ENCODE measurements at regions not wholly inside any gene's neighbourhood (a gene's known extent, or its start where the extent isn't known, plus 50 kb on each side); places are given as distances from the start of the nearest gene placed in this dataset.

DNA sequence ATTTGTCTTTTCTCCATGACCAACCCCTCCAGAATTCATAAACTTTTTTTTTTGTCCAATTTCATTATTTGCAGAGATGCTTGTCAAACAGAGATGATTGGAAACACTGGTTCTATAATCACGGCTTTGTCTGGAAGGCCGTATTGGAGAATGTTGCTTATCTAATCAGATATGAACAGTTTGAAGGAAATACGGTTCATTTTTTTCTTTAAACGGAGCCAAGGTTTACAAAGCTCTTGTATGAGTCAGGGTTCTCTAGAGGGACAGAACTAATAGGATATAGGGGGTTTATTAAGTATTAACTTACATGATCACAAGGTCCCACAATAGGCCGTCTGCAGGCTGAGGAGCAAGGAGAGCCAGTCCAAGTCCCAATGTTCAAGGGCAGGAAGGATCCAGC, 1415.8 kb downstream of the C4orf33 start:
- H2AFZ ChIP-seq (ENCODE audit: low read depth), result no peak overlapping the region
- no peaks in the 10 kb centered on the region for H3K4me1 ChIP-seq (ENCODE audit: low read depth, poor library complexity, severe bottlenecking)
- no peaks in the 10 kb centered on the region for H4K20me1 ChIP-seq (ENCODE audit: insufficient read depth)
- no peak overlapping the region for H3K4me3 ChIP-seq (IDR thresholded peaks at IDR 0.05; ENCODE audit: insufficient read depth, low read depth, low read length)
- H3K79me2 ChIP-seq (ENCODE audit: insufficient read depth, low read depth), result no peaks in the 10 kb centered on the region
- H3K27me3 ChIP-seq (ENCODE audit: insufficient read depth, low read depth), result no peaks in the 10 kb centered on the region
- no peaks in the 10 kb centered on the region for H3K36me3 ChIP-seq (ENCODE audit: insufficient read depth)
- no peak overlapping the region for H3K9ac ChIP-seq
- TF ChIP-seq CTCF (conservative IDR thresholded peaks at IDR 0.05; ENCODE audit: low read depth, low read length), result no peak
- no peak overlapping the region for H3K4me2 ChIP-seq
- no peak overlapping the region for H3K27ac ChIP-seq

DNA sequence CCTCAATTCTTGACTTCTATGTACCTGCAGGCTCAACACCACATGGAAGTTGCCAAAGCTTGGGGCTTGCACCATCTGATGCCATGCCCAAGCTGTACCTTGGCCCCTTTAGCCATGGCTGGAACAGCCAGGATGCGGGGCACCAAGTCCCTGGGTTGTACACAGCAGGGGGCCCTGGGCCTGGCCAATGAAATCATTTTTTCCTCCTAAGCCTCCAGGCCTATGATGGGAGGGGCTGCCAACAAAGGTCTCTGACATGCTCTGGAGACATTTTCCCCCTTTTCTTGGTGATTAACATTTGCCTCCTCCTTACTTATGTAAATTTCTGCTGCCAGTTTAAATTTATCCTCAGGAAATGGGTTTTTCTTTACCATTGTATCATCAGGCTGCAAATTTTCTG, 1428.1 kb downstream of the C4orf33 start:
- H3K79me2 ChIP-seq (ENCODE audit: insufficient read depth, low read depth), result no peaks in the 10 kb centered on the region
- H3K4me3 ChIP-seq (IDR thresholded peaks at IDR 0.05; ENCODE audit: insufficient read depth, low read depth, low read length), result no peak overlapping the region
- no peak overlapping the region for H3K4me2 ChIP-seq
- no peaks in the 10 kb centered on the region for H3K27me3 ChIP-seq (ENCODE audit: insufficient read depth, low read depth)
- no peaks in the 10 kb centered on the region for H3K4me1 ChIP-seq (ENCODE audit: low read depth, poor library complexity, severe bottlenecking)
- no peak for TF ChIP-seq CTCF (conservative IDR thresholded peaks at IDR 0.05; ENCODE audit: low read depth, low read length)
- no peaks in the 10 kb centered on the region for H3K36me3 ChIP-seq (ENCODE audit: insufficient read depth)
- no peak overlapping the region for H3K9ac ChIP-seq
- no peak overlapping the region for H3K27ac ChIP-seq
- H4K20me1 ChIP-seq (ENCODE audit: insufficient read depth), result no peaks in the 10 kb centered on the region
- no peak overlapping the region for H2AFZ ChIP-seq (ENCODE audit: low read depth)

GRCh38 chr4:130530505-130530904, 1434.6 kb downstream of the C4orf33 start:
- no peaks in the 10 kb centered on the region for H3K79me2 ChIP-seq (ENCODE audit: insufficient read depth, low read depth)
- H3K27ac ChIP-seq, result no peak overlapping the region
- H3K4me1 ChIP-seq (ENCODE audit: low read depth, poor library complexity, severe bottlenecking), result no peaks in the 10 kb centered on the region
- H3K27me3 ChIP-seq (ENCODE audit: insufficient read depth, low read depth), result no peaks in the 10 kb centered on the region
- no peaks in the 10 kb centered on the region for H4K20me1 ChIP-seq (ENCODE audit: insufficient read depth)
- no peak overlapping the region for H2AFZ ChIP-seq (ENCODE audit: low read depth)
- no peak overlapping the region for H3K4me3 ChIP-seq (IDR thresholded peaks at IDR 0.05; ENCODE audit: insufficient read depth, low read depth, low read length)
- H3K4me2 ChIP-seq, result no peak overlapping the region
- H3K9ac ChIP-seq, result no peak overlapping the region
- no peak for TF ChIP-seq CTCF (conservative IDR thresholded peaks at IDR 0.05; ENCODE audit: low read depth, low read length)
- no peaks in the 10 kb centered on the region for H3K36me3 ChIP-seq (ENCODE audit: insufficient read depth)

- Histone ChIP-seq H4K20me1 (ENCODE audit: insufficient read depth) (no peaks in the 10 kb centered on the region), H3K79me2 (ENCODE audit: insufficient read depth, low read depth) (no peaks in the 10 kb centered on the region), H3K4me1 (ENCODE audit: low read depth, poor library complexity, severe bottlenecking) (no peaks in the 10 kb centered on the region), H3K4me2 (no peak overlapping the region), H3K4me3 (IDR thresholded peaks at IDR 0.05; ENCODE audit: insufficient read depth, low read depth, low read length) (no peak overlapping the region), H3K9ac (no peak overlapping the region), H3K36me3 (ENCODE audit: insufficient read depth) (no peaks in the 10 kb centered on the region), H2AFZ (ENCODE audit: low read depth) (no peak overlapping the region), H3K27ac (no peak overlapping the region), H3K27me3 (ENCODE audit: insufficient read depth, low read depth) (no peaks in the 10 kb centered on the region)
- TF ChIP-seq CTCF (conservative IDR thresholded peaks at IDR 0.05; ENCODE audit: low read depth, low read length), result no peak
Observed at GRCh38 chr4:130534651-130535050, 1438.7 kb downstream of the C4orf33 start.

DNA sequence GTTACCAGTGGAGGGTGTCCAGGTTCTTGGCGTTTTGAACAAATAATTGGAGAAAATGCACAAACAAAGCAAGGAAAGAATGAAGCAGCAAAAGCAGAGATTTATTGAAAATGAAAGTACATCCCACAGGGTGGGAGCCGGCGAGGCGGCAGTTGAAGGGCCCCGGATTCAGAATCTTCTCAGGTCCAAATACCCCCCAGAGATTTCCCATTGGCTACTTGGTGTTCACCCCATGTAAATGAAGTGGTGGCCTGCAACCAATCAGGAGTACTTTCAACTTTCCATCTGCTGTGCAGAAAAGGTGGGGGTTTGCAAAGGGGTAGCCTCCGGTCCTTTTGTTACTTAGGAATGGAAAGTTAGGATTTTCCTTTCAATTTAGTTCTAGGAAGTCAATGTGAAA, 1447.0 kb downstream of the C4orf33 start:
- Histone ChIP-seq H3K79me2 (ENCODE audit: insufficient read depth, low read depth) (no peaks in the 10 kb centered on the region), H3K36me3 (ENCODE audit: insufficient read depth) (no peaks in the 10 kb centered on the region), H3K4me2 (no peak overlapping the region), H3K4me1 (ENCODE audit: low read depth, poor library complexity, severe bottlenecking) (peaks cover 8% of the 10 kb centered on the region), H3K27ac (no peak overlapping the region), H2AFZ (ENCODE audit: low read depth) (no peak overlapping the region), H3K9ac (no peak overlapping the region), H4K20me1 (ENCODE audit: insufficient read depth) (no peaks in the 10 kb centered on the region), H3K4me3 (IDR thresholded peaks at IDR 0.05; ENCODE audit: insufficient read depth, low read depth, low read length) (no peak overlapping the region), H3K27me3 (ENCODE audit: insufficient read depth, low read depth) (no peaks in the 10 kb centered on the region)
- no peak for TF ChIP-seq CTCF (conservative IDR thresholded peaks at IDR 0.05; ENCODE audit: low read depth, low read length)

Measured in KMS-11 (cell line).